ENCODE measurements at regions not wholly inside any gene's neighbourhood (a gene's known extent, or its start where the extent isn't known, plus 50 kb on each side); places are given as distances from the start of the nearest gene placed in this dataset.

- WGBS, 2 donors, result 65 to 89% methylated on average over 7 of the region's 7 CpGs
- H3K36me3 ChIP-seq, result no peaks in the 10 kb centered on the region
- H3K4me1 ChIP-seq, result peaks cover 0 to 16% (median 0%) of the 10 kb centered on the region in 3 donors
- H3K27ac ChIP-seq, result no peak overlapping the region
- TF ChIP-seq CTCF (IDR thresholded peaks at IDR 0.05) (no peak), POLR2A (IDR thresholded peaks at IDR 0.05) (no peak)
- H3K9me3 ChIP-seq, result no peaks in the 10 kb centered on the region
- no peaks in the 10 kb centered on the region for H3K27me3 ChIP-seq
- DNase-seq, result no peak
- no peak overlapping the region for H3K4me3 ChIP-seq
- intact Hi-C loops (cut with DNase I), result no loop called here
These were observed 1060.8 kb upstream of the CRIM1 start for GRCh38 chr2:35294636-35295263.

GRCh38 chr2:35293261-35293660 lies 1062.3 kb upstream of the CRIM1 start:
- H3K9me3 ChIP-seq, result no peaks in the 10 kb centered on the region
- TF ChIP-seq POLR2A (IDR thresholded peaks at IDR 0.05), result no peak
- TF ChIP-seq CTCF (IDR thresholded peaks at IDR 0.05), result no peak
- no peaks in the 10 kb centered on the region for H3K36me3 ChIP-seq
- peaks cover 0 to 6% (median 0%) of the 10 kb centered on the region in 3 donors for H3K4me1 ChIP-seq
- DNase-seq, result no peak
- H3K27me3 ChIP-seq, result no peaks in the 10 kb centered on the region
- no peak overlapping the region for H3K27ac ChIP-seq
- WGBS, 2 donors, result 55 to 70% methylated on average over 2 of the region's 2 CpGs
- intact Hi-C loops (cut with DNase I), result no loop called here
- H3K4me3 ChIP-seq, result no peak overlapping the region

- H3K4me3 ChIP-seq, result no peak overlapping the region
- DNase-seq, result no peak
- no peaks in the 10 kb centered on the region for H3K9me3 ChIP-seq
- H3K27me3 ChIP-seq, result no peaks in the 10 kb centered on the region
- TF ChIP-seq CTCF (IDR thresholded peaks at IDR 0.05), result no peak
- no peaks in the 10 kb centered on the region for H3K4me1 ChIP-seq
- intact Hi-C loops (cut with DNase I), result no loop called here
- WGBS, 2 donors, result 78 to 86% methylated on average over 1 of the region's 2 CpGs
- H3K36me3 ChIP-seq, result no peaks in the 10 kb centered on the region
- no peak overlapping the region for H3K27ac ChIP-seq
These were observed 1063.4 kb upstream of the CRIM1 start for GRCh38 chr2:35292199-35292598.

GRCh38 chr2:35281702-35282101 lies 1073.9 kb upstream of the CRIM1 start:
- 90 to 93% methylated on average over 3 of the region's 3 CpGs for WGBS, 2 donors
- TF ChIP-seq CTCF (IDR thresholded peaks at IDR 0.05) (no peak), POLR2A (IDR thresholded peaks at IDR 0.05) (no peak)
- intact Hi-C loops (cut with DNase I), result no loop called here

GRCh38 chr2:35255826-35256225 lies 1099.8 kb upstream of the CRIM1 start:
- Histone ChIP-seq H3K4me1 (no peaks in the 10 kb centered on the region), H3K4me3 (no peak overlapping the region), H3K27ac (no peak overlapping the region), H3K9me3 (no peaks in the 10 kb centered on the region), H3K36me3 (no peaks in the 10 kb centered on the region), H3K27me3 (no peaks in the 10 kb centered on the region)
- TF ChIP-seq CTCF (IDR thresholded peaks at IDR 0.05) (no peak), POLR2A (IDR thresholded peaks at IDR 0.05) (no peak)
- intact Hi-C loops (cut with DNase I), result no loop called here
- no peak for DNase-seq

More at GRCh38 chr2:35281702-35282101, 1073.9 kb upstream of the CRIM1 start:
- no peak for DNase-seq
- Histone ChIP-seq H3K27me3 (no peaks in the 10 kb centered on the region), H3K27ac (no peak overlapping the region), H3K9me3 (no peaks in the 10 kb centered on the region), H3K4me1 (no peaks in the 10 kb centered on the region), H3K4me3 (no peak overlapping the region), H3K36me3 (no peaks in the 10 kb centered on the region)
